Neural crest cell (in vitro differentiated cells): ENCODE measurements at regions not wholly inside any gene's neighbourhood (a gene's known extent, or its start where the extent isn't known, plus 50 kb on each side); places are given as distances from the start of the nearest gene placed in this dataset.
"Not testable (repeated sequence)": the region's sequence is repeated elsewhere in the genome, so short reads cannot be mapped to it uniquely, and the experiment has no call there.

Source experiments
- DNase-seq: peaks from one replicate; pipeline ENCODE4 v3.0.0; 2021; ENCODE audit warnings: low read depth, mixed read lengths, low spot score
- H3K27ac Mint-ChIP-seq: one replicate; pipeline ENCODE4 v1.8.0; 2021; ENCODE audit warnings: mild to moderate bottlenecking, mixed read lengths; ENCODE audit not compliant: unreplicated experiment
- H3K27me3 Mint-ChIP-seq: 2 replicates; pipeline ENCODE4 v1.8.0; 2021; ENCODE audit warnings: low read depth, mild to moderate bottlenecking, mixed read lengths
- H3K36me3 Mint-ChIP-seq: 2 replicates; pipeline ENCODE4 v1.8.0; 2021; ENCODE audit warnings: low read depth, mild to moderate bottlenecking, mixed read lengths
- H3K4me1 Mint-ChIP-seq: 2 replicates; pipeline ENCODE4 v1.8.0; 2021; ENCODE audit warnings: mixed read lengths
- H3K4me3 Mint-ChIP-seq: one replicate; pipeline ENCODE4 v1.8.0; 2021; ENCODE audit warnings: mild to moderate bottlenecking, mixed read lengths
- H3K9me3 Mint-ChIP-seq: 2 replicates; pipeline ENCODE4 v1.8.0; 2021; ENCODE audit warnings: mixed read lengths
- TF ChIP-seq, protein P1 (sequence below): fragments of 200-600 bp; sonication (generic); conservative IDR thresholded peaks from 2 replicates; pipeline ENCODE4 v1.5.0; 2021; ENCODE audit warnings: antibody characterized with exemption, mild to moderate bottlenecking

DNA sequence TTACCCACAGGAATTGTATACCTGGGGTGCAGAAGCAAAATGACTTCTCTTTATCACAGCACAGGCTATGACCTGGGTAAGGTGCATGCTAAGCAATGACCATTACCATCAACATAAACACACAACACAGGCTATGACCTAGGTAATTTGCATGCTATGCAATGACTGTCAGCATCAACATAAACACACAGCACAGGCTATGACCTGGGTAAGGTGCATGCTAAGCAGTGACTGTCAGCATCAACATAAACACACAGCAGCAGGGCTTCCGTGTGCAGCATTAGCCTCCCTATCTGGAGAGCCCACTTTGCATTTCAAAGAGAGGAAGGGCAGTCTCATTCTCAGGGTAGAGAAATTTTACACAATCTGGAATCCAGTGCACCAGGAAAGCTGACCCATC, 583.0 kb downstream of the TMEM121 start:
- TF ChIP-seq, protein P1, sequence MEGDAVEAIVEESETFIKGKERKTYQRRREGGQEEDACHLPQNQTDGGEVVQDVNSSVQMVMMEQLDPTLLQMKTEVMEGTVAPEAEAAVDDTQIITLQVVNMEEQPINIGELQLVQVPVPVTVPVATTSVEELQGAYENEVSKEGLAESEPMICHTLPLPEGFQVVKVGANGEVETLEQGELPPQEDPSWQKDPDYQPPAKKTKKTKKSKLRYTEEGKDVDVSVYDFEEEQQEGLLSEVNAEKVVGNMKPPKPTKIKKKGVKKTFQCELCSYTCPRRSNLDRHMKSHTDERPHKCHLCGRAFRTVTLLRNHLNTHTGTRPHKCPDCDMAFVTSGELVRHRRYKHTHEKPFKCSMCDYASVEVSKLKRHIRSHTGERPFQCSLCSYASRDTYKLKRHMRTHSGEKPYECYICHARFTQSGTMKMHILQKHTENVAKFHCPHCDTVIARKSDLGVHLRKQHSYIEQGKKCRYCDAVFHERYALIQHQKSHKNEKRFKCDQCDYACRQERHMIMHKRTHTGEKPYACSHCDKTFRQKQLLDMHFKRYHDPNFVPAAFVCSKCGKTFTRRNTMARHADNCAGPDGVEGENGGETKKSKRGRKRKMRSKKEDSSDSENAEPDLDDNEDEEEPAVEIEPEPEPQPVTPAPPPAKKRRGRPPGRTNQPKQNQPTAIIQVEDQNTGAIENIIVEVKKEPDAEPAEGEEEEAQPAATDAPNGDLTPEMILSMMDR, result no peak
- H3K4me3 Mint-ChIP-seq, result no peak overlapping the region
- H3K4me1 Mint-ChIP-seq, result no peaks in the 10 kb centered on the region
- no peak for DNase-seq
- no peak overlapping the region for H3K27ac Mint-ChIP-seq
- H3K9me3 Mint-ChIP-seq, result no peaks in the 10 kb centered on the region
- no peaks in the 10 kb centered on the region for H3K27me3 Mint-ChIP-seq
- H3K36me3 Mint-ChIP-seq, result no peaks in the 10 kb centered on the region

DNA sequence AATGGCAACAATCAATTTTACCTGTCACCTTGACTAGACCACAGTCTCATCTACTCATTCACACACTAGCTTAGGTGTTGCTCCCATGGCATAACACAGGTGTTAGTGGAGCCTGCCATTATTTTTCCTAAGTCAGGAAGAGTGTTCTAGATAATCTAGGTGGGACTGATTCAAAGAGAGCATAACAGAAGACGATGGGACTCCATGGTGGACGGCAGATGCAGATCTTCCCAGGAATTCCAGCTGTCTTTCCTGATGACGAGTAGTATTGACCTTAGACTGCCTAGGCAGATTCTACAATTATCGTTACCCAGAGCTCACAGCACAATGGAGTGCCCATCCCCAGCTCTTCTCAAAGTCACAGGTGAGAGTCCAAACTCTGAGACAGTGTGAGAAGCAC, 589.0 kb downstream of the TMEM121 start:
- Mint-ChIP-seq H3K4me3 (no peak overlapping the region), H3K9me3 (peaks cover 2% of the 10 kb centered on the region), H3K27ac (no peak overlapping the region), H3K27me3 (no peaks in the 10 kb centered on the region), H3K4me1 (no peaks in the 10 kb centered on the region), H3K36me3 (peaks cover 2% of the 10 kb centered on the region)
- DNase-seq, result no peak
- TF ChIP-seq, protein P1, result no peak

DNA sequence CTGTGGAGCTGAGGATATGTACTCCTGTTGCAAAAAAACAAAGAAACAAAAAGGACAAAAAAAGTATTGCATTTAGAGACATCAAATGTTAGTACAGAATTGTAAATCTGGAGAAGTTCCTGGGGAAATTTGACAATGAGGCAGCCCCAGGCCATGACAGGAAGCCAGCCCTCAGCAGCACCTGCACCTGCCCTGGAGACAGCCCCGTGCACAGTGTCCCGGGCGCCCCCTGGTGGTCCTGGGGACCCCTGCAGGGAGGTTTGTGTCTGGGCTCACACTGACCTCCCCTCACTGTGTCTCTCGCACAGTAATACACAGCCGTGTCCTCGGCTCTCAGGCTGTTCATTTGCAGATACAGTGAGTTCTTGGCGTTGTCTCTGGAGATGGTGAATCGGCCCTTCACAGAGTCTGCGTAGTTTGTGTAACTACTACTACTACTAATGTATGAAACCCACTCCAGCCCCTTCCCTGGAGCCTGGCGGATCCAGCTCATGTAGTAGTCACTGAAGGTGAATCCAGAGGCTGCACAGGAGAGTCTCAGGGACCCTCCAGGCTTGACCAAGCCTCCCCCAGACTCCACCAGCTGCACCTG, 590.1 kb downstream of the TMEM121 start:
- DNase-seq, H3K27me3 Mint-ChIP-seq, H3K36me3 Mint-ChIP-seq, H3K27ac Mint-ChIP-seq, H3K9me3 Mint-ChIP-seq, H3K4me3 Mint-ChIP-seq, H3K4me1 Mint-ChIP-seq: not testable (repeated sequence)

DNA sequence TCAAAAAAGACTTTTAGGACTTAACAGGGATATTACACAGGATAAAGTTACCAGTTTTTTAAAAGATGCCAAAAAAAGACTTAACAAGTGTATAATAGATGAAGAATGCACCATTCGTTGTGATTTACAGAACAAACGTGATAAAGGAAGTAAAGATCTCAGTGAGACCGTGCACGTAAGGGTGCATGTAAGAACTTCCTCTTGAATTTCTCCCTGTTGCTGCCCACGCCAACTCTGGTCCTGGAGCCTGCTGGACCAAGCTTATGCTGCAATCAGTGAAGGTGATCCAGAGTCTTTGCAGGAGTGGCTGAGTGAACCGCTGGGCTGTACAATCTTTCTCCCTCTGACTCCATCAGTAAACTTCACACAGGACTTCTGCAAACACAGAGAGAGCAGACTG, 593.7 kb downstream of the TMEM121 start:
- Mint-ChIP-seq H3K4me3 (no peak overlapping the region), H3K36me3 (peaks cover 10% of the 10 kb centered on the region), H3K4me1 (no peaks in the 10 kb centered on the region), H3K27me3 (no peaks in the 10 kb centered on the region), H3K9me3 (peaks cover 20% of the 10 kb centered on the region), H3K27ac (no peak overlapping the region)
- TF ChIP-seq, protein P1, result no peak
- no peak for DNase-seq

DNA sequence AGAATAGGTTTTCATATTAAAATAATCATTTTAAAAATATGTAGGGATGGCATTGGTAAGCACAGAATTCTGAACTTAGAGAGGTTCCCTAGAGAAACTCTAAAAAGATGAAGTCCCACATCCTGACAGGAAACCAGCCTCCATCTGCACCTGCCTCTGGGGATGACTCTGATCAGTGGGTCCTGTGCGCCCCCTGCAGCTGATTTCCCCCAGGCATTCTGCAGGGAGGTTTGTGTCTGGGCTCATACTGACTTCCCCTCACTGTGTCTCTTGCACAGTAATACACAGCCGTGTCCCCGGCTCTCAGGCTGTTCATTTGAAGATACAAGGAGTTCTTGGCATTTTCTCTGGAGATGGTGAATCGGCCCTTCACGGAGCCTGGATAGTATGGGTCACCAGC, 602.9 kb downstream of the TMEM121 start:
- DNase-seq, result no peak
- no peak overlapping the region for H3K27ac Mint-ChIP-seq
- H3K4me1 Mint-ChIP-seq, result no peaks in the 10 kb centered on the region
- no peaks in the 10 kb centered on the region for H3K27me3 Mint-ChIP-seq
- peaks cover 4% of the 10 kb centered on the region for H3K36me3 Mint-ChIP-seq
- no peak overlapping the region for H3K4me3 Mint-ChIP-seq
- peaks cover 30% of the 10 kb centered on the region for H3K9me3 Mint-ChIP-seq
- TF ChIP-seq, protein P1, result no peak

DNA sequence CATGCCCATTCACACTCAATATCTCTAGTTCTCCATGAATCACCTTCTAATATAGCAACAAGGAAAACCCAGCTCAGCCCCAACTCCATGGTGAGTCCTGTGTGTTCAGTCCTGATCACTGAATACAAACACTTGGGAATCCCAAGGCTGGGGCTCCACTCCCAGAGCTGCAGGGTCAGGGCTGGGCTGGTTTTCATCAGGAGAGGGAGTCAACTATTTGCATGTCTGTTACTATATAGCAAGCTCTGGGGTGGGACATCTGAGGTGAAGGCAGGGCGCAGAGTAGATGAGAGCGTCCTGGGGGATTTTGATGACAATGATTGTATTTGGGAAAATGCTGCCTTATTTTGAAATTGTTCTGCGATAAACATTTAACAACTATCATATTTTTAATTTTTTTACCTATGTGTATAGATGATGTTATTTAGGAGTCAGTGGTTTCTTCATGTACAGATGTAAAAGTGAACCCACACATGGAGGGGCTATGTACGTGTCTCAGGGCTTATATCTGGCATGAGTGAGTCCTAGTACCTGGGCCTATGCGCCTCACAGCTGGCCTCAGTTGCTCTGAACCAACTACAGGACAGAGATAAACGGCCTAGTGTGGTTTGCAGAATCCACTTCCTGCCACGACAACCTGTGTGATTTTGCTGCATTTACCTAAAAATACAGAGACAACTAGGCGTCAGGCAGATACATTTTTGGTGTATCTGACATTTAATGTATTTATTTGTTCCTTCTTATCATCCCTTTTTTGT, 603.7 kb downstream of the TMEM121 start:
- not testable (repeated sequence) for H3K4me3 Mint-ChIP-seq, H3K27ac Mint-ChIP-seq, H3K4me1 Mint-ChIP-seq, DNase-seq, H3K36me3 Mint-ChIP-seq, H3K27me3 Mint-ChIP-seq
- peaks cover 25% of the 10 kb centered on the region for H3K9me3 Mint-ChIP-seq

DNA sequence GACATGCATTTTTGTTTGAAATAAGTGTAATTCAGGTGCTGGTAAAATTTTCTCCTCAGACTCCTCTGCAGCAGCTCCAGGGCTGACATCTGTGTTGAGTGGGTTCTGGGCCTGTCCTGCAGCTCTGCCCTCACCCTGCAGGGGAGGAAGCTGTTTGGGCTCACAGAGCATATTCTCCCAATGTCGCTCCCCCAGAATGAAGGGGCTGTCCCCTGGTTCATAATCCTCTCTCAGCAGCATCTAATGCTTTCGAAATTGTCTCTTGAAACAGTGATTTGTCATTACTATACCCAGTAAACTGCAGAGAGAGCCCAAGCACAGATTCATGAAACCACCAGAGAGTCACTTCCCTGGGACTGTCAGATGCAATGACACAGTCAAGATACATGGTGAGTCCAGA, 606.7 kb downstream of the TMEM121 start:
- H3K9me3 Mint-ChIP-seq, result peaks cover 12% of the 10 kb centered on the region
- H3K27me3 Mint-ChIP-seq, H3K4me1 Mint-ChIP-seq, H3K4me3 Mint-ChIP-seq, DNase-seq, H3K36me3 Mint-ChIP-seq, H3K27ac Mint-ChIP-seq: not testable (repeated sequence)
